Liver (tissue), 8 donors: ENCODE measurements at regions not wholly inside any gene's neighbourhood (a gene's known extent, or its start where the extent isn't known, plus 50 kb on each side); places are given as distances from the start of the nearest gene placed in this dataset.

Experiments
- DNase-seq: peaks from one replicate; pipeline ENCODE4 v3.0.0-alpha.2; 2017; ENCODE audit warnings: low spot score
- H3K27ac ChIP-seq, 2 donors: one replicate each; pipeline ENCODE4 v1.7.0; 2013; ENCODE audit warnings: inconsistent platforms in 2 of 2, low read length in 2 of 2, control low read depth in 1 of 2, low read depth in 1 of 2, mild to moderate bottlenecking in 1 of 2
- H3K27me3 ChIP-seq, 4 donors: one replicate each; pipeline versions ENCODE4 v1.6.1 to v1.7.0; 2013; ENCODE audit warnings: low read length in 3 of 4, inconsistent platforms in 1 of 4, mild to moderate bottlenecking in 1 of 4, moderate library complexity in 1 of 4; ENCODE audit not compliant: control insufficient read depth in 4 of 4, insufficient read depth in 4 of 4
- H3K36me3 ChIP-seq, 4 donors: one replicate each; pipeline versions ENCODE4 v1.6.1 to v1.7.0; 2013; ENCODE audit warnings: low read length in 3 of 4, mild to moderate bottlenecking in 3 of 4, low read depth in 1 of 4, moderate library complexity in 1 of 4; ENCODE audit not compliant: control insufficient read depth in 4 of 4, insufficient read depth in 3 of 4
- H3K4me1 ChIP-seq, 4 donors: one replicate each; pipeline versions ENCODE4 v1.6.1 to v1.7.0; 2013; ENCODE audit warnings: low read length in 3 of 4, mild to moderate bottlenecking in 3 of 4, moderate library complexity in 1 of 4; ENCODE audit not compliant: control insufficient read depth in 4 of 4, insufficient read depth in 4 of 4
- H3K4me3 ChIP-seq, 3 donors: one replicate each; pipeline versions ENCODE4 v1.6.1 to v1.7.0; 2013; ENCODE audit warnings: low read length in 3 of 3, control low read depth in 1 of 3, low read depth in 1 of 3, mild to moderate bottlenecking in 1 of 3
- H3K9ac ChIP-seq, 2 donors: one replicate each; pipeline ENCODE4 v1.7.0; 2013; ENCODE audit warnings: low read length in 2 of 2, mild to moderate bottlenecking in 2 of 2, moderate library complexity in 2 of 2, control low read depth in 1 of 2, low read depth in 1 of 2
- H3K9me3 ChIP-seq, 4 donors: one replicate each; pipeline versions ENCODE4 v1.6.1 to v1.7.0; 2013; ENCODE audit warnings: low read length in 3 of 4; ENCODE audit not compliant: control insufficient read depth in 4 of 4
- EGR1 ChIP-seq, 2 donors: IDR thresholded peaks; 2 replicates each; pipeline ENCODE4 v1.6.1; 2016 to 2018; ENCODE audit warnings: antibody characterized with exemption in 2 of 2, low read depth in 2 of 2
- FOXA1 ChIP-seq: IDR thresholded peaks from 2 replicates; pipeline ENCODE4 v1.6.1; 2016; ENCODE audit warnings: antibody characterized with exemption
- FOXA2 ChIP-seq: IDR thresholded peaks from 2 replicates; pipeline ENCODE4 v1.6.1; 2016; ENCODE audit warnings: antibody characterized with exemption
- GABPA ChIP-seq, 2 donors: IDR thresholded peaks in 1 of 2; conservative IDR thresholded peaks in 1 of 2; 2 replicates each; pipeline ENCODE4 v1.6.1; 2016; ENCODE audit warnings: antibody characterized with exemption in 2 of 2, mild to moderate bottlenecking in 1 of 2, moderate library complexity in 1 of 2
- HNF4A ChIP-seq, 2 donors: conservative IDR thresholded peaks; 2 replicates each; pipeline ENCODE4 v1.6.1; 2016; ENCODE audit warnings: antibody characterized with exemption in 2 of 2, mild to moderate bottlenecking in 2 of 2
- HNF4G ChIP-seq: IDR thresholded peaks from 2 replicates; pipeline ENCODE4 v1.6.1; 2016; ENCODE audit warnings: antibody characterized with exemption
- JUND ChIP-seq, 2 donors: IDR thresholded peaks; 2 replicates each; pipeline ENCODE4 v1.6.1; 2016; ENCODE audit warnings: antibody characterized with exemption in 2 of 2
- NR2F2 ChIP-seq: IDR thresholded peaks from 2 replicates; pipeline ENCODE4 v1.6.1; 2016; ENCODE audit warnings: antibody characterized with exemption
- RAD21 ChIP-seq, 2 donors: IDR thresholded peaks; 2 replicates each; pipeline ENCODE4 v1.6.1; 2016; ENCODE audit warnings: antibody characterized with exemption in 2 of 2, mild to moderate bottlenecking in 2 of 2
- RXRA ChIP-seq, 2 donors: IDR thresholded peaks; 2 replicates each; pipeline ENCODE4 v1.6.1; 2017 to 2018; ENCODE audit warnings: antibody characterized with exemption in 2 of 2, mild to moderate bottlenecking in 1 of 2
- SP1 ChIP-seq: IDR thresholded peaks from 2 replicates; pipeline ENCODE4 v1.6.1; 2018; ENCODE audit warnings: antibody characterized with exemption, mild to moderate bottlenecking
- TAF1 ChIP-seq: conservative IDR thresholded peaks from 2 replicates; pipeline ENCODE4 v1.6.1; 2016; ENCODE audit warnings: antibody characterized with exemption, mild to moderate bottlenecking
- YY1 ChIP-seq: IDR thresholded peaks from 2 replicates; pipeline ENCODE4 v1.6.1; 2016; ENCODE audit warnings: antibody characterized with exemption, mild to moderate bottlenecking
- WGBS: extraction: QIAGEN DNeasy Blood & Tissue Kit; methylation state at CpG from one replicate; pipeline ENCODE4 v1.1.7; 2013; 5-methylcytosine and 5-hydroxymethylcytosine counted together
- TF ChIP-seq, protein P1 (sequence below): IDR thresholded peaks from 2 replicates; pipeline ENCODE4 v1.6.1; 2016; ENCODE audit warnings: antibody characterized with exemption
- TF ChIP-seq, protein P2 (sequence below): IDR thresholded peaks from 2 replicates; pipeline ENCODE4 v1.6.1; 2016; ENCODE audit warnings: antibody characterized with exemption, mild to moderate bottlenecking
- TF ChIP-seq, protein P3 (sequence below): IDR thresholded peaks from 2 replicates; pipeline ENCODE4 v1.6.1; 2016; ENCODE audit warnings: antibody characterized with exemption
- TF ChIP-seq, protein P4 (sequence below): fragments of 150-350 bp; IDR thresholded peaks from 2 replicates; pipeline ENCODE4 v1.5.1; 2017; ENCODE audit warnings: improper control_type of control experiment, low read depth, low read length; ENCODE audit not compliant: missing input control
- donor health status: healthy.
- donor health status: healthy.
- donor health status: healthy.
- donor health status: healthy.
- donor health status: healthy.

DNA sequence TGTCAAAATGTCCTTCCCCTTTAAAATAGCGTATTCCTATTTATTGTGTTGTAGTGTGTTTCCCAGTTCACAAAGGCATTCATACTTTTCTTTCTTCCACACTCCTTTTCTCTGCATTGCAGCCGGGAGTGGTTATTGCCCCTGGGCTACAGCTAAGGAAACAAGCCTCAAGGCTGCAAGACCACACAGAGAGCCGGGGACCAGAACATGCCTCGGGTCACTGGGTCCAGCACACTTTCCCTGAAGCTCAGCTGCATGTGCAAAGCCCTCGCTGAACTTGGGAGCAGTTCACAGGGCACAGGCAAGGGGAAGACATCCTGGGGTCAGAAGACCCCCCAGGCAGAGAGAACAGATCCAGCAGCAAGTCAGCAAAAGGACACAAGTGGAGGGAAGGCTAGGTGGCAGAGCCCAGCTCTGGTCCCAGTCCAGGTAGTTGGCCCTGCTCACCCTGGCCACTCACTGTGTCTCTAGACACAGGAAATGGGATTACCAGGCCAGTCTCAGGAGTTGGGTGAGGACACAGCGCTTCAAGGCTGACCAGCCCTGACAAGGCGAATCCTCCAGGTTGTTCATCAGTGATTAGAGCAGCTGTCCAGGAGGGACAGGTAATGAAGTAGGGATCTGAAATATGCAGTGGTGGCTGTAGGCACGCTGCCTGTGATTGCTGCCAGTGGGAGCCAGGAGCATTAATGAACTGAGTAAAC lies 118.2 kb downstream of the CD83 start:
- WGBS, result 92% methylated on average over 8 of the region's 8 CpGs
- DNase-seq, result no peak
- Histone ChIP-seq H3K27ac (no peak overlapping the region), H3K9me3 (no peaks in the 10 kb centered on the region), H3K9ac (no peak overlapping the region), H3K4me3 (no peak overlapping the region), H3K36me3 (no peaks in the 10 kb centered on the region), H3K4me1 (no peaks in the 10 kb centered on the region), H3K27me3 (no peaks in the 10 kb centered on the region)
- TF ChIP-seq, protein P1, sequence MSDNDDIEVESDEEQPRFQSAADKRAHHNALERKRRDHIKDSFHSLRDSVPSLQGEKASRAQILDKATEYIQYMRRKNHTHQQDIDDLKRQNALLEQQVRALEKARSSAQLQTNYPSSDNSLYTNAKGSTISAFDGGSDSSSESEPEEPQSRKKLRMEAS, result no peak
- TF ChIP-seq, protein P2, sequence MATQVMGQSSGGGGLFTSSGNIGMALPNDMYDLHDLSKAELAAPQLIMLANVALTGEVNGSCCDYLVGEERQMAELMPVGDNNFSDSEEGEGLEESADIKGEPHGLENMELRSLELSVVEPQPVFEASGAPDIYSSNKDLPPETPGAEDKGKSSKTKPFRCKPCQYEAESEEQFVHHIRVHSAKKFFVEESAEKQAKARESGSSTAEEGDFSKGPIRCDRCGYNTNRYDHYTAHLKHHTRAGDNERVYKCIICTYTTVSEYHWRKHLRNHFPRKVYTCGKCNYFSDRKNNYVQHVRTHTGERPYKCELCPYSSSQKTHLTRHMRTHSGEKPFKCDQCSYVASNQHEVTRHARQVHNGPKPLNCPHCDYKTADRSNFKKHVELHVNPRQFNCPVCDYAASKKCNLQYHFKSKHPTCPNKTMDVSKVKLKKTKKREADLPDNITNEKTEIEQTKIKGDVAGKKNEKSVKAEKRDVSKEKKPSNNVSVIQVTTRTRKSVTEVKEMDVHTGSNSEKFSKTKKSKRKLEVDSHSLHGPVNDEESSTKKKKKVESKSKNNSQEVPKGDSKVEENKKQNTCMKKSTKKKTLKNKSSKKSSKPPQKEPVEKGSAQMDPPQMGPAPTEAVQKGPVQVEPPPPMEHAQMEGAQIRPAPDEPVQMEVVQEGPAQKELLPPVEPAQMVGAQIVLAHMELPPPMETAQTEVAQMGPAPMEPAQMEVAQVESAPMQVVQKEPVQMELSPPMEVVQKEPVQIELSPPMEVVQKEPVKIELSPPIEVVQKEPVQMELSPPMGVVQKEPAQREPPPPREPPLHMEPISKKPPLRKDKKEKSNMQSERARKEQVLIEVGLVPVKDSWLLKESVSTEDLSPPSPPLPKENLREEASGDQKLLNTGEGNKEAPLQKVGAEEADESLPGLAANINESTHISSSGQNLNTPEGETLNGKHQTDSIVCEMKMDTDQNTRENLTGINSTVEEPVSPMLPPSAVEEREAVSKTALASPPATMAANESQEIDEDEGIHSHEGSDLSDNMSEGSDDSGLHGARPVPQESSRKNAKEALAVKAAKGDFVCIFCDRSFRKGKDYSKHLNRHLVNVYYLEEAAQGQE, result no peak
- TF ChIP-seq HNF4A (conservative IDR thresholded peaks at IDR 0.05), result no peak
- no peak for TF ChIP-seq YY1
- no peak for TF ChIP-seq GABPA (IDR thresholded peaks at IDR 0.05 in 1 of 2, conservative IDR thresholded peaks at IDR 0.05 in 1 of 2)
- TF ChIP-seq, protein P3, sequence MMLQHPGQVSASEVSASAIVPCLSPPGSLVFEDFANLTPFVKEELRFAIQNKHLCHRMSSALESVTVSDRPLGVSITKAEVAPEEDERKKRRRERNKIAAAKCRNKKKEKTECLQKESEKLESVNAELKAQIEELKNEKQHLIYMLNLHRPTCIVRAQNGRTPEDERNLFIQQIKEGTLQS, result no peak
- TF ChIP-seq HNF4G, result no peak
- TF ChIP-seq RAD21 (IDR thresholded peaks at IDR 0.05), result no peak
- TF ChIP-seq JUND (IDR thresholded peaks at IDR 0.05), result no peak
- TF ChIP-seq FOXA2, result no peak
- no peak for TF ChIP-seq TAF1
- no peak for TF ChIP-seq FOXA1
- no peak for TF ChIP-seq RXRA (IDR thresholded peaks at IDR 0.05)
- no peak for TF ChIP-seq NR2F2
- TF ChIP-seq SP1, result no peak
- TF ChIP-seq, protein P4, sequence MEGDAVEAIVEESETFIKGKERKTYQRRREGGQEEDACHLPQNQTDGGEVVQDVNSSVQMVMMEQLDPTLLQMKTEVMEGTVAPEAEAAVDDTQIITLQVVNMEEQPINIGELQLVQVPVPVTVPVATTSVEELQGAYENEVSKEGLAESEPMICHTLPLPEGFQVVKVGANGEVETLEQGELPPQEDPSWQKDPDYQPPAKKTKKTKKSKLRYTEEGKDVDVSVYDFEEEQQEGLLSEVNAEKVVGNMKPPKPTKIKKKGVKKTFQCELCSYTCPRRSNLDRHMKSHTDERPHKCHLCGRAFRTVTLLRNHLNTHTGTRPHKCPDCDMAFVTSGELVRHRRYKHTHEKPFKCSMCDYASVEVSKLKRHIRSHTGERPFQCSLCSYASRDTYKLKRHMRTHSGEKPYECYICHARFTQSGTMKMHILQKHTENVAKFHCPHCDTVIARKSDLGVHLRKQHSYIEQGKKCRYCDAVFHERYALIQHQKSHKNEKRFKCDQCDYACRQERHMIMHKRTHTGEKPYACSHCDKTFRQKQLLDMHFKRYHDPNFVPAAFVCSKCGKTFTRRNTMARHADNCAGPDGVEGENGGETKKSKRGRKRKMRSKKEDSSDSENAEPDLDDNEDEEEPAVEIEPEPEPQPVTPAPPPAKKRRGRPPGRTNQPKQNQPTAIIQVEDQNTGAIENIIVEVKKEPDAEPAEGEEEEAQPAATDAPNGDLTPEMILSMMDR, result no peak
- no peak for TF ChIP-seq EGR1 (IDR thresholded peaks at IDR 0.05; ENCODE audit: low read depth in 2 of 2)

DNA sequence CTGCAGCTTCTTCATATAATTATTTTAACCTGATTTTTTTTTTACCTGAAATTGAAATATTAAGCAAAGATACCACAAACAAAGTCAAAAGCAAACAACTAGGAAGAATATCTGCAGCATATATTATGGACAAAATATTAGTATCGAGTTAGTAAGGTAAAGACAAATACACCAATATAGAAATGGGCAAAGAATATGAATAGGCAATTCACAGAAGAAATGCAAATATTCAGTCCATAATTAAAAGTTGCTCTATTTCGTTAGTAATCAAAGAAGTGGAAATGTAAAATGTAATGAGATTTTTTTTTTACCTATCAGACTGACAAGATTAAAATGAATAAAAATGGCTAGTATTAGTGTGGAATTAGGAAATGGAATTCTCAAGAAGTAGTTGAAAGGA lies 121.5 kb downstream of the CD83 start:
- Histone ChIP-seq H3K27me3 (no peaks in the 10 kb centered on the region), H3K4me1 (no peaks in the 10 kb centered on the region), H3K9me3 (no peaks in the 10 kb centered on the region), H3K36me3 (no peaks in the 10 kb centered on the region), H3K4me3 (no peak overlapping the region), H3K27ac (no peak overlapping the region), H3K9ac (no peak overlapping the region)
- DNase-seq, result no peak
- 93% methylated on average over 2 of the region's 2 CpGs for WGBS
- TF ChIP-seq SP1, result no peak
- TF ChIP-seq RAD21 (IDR thresholded peaks at IDR 0.05), result no peak
- no peak for TF ChIP-seq YY1
- no peak for TF ChIP-seq FOXA2
